Type B pancreatic cell (in vitro differentiated cells): ENCODE measurements at regions not wholly inside any gene's neighbourhood (a gene's known extent, or its start where the extent isn't known, plus 50 kb on each side); places are given as distances from the start of the nearest gene placed in this dataset.

ENCODE experiments used
- DNase-seq: peaks from one replicate; pipeline ENCODE4 v3.0.0; 2021; ENCODE audit warnings: mixed read lengths; ENCODE audit not compliant: unreplicated experiment; ENCODE audit errors: extremely low spot score
- H3K27ac Mint-ChIP-seq: 2 replicates; pipeline ENCODE4 v1.8.0; 2021; ENCODE audit warnings: mild to moderate bottlenecking, mixed read lengths
- H3K27me3 Mint-ChIP-seq: 2 replicates; pipeline ENCODE4 v1.8.0; 2021; ENCODE audit warnings: mixed read lengths
- H3K36me3 Mint-ChIP-seq: 2 replicates; pipeline ENCODE4 v1.8.0; 2021; ENCODE audit warnings: mixed read lengths
- H3K4me1 Mint-ChIP-seq: one replicate; pipeline ENCODE4 v1.8.0; 2021; ENCODE audit warnings: mixed read lengths; ENCODE audit not compliant: unreplicated experiment
- H3K4me3 Mint-ChIP-seq: 2 replicates; pipeline ENCODE4 v1.8.0; 2021; ENCODE audit warnings: mild to moderate bottlenecking, mixed read lengths
- H3K9me3 Mint-ChIP-seq: 2 replicates; pipeline ENCODE4 v1.8.0; 2021; ENCODE audit warnings: mixed read lengths
- TF ChIP-seq, protein P1 (sequence below): fragments of 200-600 bp; sonication (generic); conservative IDR thresholded peaks from 2 replicates; pipeline ENCODE4 v1.5.0; 2021; ENCODE audit warnings: antibody characterized with exemption, mild to moderate bottlenecking

DNA sequence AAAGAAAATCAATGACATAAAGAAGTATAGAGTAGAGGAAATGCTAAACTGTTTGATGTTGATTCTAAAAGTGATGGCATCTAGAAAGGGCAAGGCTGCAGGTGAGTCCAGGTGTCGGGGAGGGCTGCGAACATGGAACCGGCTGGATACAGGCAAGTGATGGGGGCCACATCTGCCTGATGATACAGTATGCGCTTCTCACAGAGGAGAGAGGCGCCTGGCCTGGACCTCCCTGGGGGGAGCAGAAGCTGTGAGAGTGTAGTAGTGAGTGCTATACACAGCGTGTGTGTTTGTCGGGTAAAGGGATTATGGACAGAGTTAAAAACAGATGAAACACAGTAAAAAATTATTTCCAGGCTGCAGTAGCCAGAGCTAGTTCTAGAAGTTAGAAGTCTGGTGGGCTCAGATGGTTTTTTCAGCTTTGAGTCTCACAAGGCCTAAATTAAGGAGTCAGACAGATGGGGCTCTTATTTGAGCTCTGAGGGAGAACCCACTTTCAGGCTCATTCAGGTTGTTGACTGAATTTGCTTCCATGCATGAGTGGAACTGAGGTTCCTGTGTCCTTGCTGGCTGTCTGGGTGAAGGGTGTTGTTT, 195.8 kb upstream of the ARG1 start:
- H3K36me3 Mint-ChIP-seq: no peaks in the 10 kb centered on the region
- no peak overlapping the region for H3K4me3 Mint-ChIP-seq
- DNase-seq: no peak
- H3K9me3 Mint-ChIP-seq: no peaks in the 10 kb centered on the region
- H3K4me1 Mint-ChIP-seq: peaks cover 5% of the 10 kb centered on the region
- TF ChIP-seq, protein P1, sequence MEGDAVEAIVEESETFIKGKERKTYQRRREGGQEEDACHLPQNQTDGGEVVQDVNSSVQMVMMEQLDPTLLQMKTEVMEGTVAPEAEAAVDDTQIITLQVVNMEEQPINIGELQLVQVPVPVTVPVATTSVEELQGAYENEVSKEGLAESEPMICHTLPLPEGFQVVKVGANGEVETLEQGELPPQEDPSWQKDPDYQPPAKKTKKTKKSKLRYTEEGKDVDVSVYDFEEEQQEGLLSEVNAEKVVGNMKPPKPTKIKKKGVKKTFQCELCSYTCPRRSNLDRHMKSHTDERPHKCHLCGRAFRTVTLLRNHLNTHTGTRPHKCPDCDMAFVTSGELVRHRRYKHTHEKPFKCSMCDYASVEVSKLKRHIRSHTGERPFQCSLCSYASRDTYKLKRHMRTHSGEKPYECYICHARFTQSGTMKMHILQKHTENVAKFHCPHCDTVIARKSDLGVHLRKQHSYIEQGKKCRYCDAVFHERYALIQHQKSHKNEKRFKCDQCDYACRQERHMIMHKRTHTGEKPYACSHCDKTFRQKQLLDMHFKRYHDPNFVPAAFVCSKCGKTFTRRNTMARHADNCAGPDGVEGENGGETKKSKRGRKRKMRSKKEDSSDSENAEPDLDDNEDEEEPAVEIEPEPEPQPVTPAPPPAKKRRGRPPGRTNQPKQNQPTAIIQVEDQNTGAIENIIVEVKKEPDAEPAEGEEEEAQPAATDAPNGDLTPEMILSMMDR: no peak
- no peaks in the 10 kb centered on the region for H3K27me3 Mint-ChIP-seq
- H3K27ac Mint-ChIP-seq: no peak overlapping the region

DNA sequence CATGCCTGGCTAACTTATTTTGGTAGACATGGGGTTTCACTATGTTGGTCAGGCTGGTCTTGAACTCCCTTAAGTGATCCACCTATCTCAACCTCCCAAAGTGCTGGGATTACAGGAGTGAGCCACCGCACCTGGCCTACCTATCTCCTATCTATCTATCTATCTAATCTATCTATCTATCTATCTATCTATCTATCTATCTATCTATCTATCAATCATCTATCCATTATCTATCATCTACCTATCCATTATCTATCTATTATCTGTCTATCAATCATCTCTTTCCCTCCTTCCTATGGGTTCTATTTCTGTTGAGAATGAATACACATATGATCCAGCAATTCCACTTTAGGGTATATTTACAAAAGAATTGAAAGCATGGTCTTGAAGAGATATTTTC, 194.2 kb upstream of the ARG1 start:
- Mint-ChIP-seq H3K4me1 (peaks cover 14% of the 10 kb centered on the region), H3K27ac (no peak overlapping the region), H3K4me3 (no peak overlapping the region), H3K27me3 (no peaks in the 10 kb centered on the region), H3K9me3 (no peaks in the 10 kb centered on the region), H3K36me3 (no peaks in the 10 kb centered on the region)
- DNase-seq: no peak
- TF ChIP-seq, protein P1: no peak

DNA sequence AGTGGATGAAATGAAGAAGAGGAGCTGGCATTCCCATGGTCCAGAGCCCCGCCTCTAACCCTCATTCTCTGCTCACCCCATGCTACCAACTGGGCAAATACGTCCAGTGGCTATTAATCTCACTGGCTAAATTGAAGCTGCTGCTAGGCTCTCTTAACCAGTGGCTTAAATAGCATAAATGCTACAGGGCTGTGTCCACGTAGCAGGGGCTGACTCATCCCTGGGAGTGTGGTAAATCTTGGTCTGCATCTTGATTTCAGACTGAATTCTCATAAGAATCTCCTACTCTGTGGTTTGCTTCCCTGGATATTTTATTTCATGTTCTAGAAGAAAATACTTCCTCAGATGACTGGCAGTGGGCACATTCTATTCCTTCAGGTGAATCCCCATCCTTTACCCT, 193.1 kb upstream of the ARG1 start:
- Mint-ChIP-seq H3K27ac (no peak overlapping the region), H3K4me1 (peaks cover 19% of the 10 kb centered on the region), H3K36me3 (no peaks in the 10 kb centered on the region), H3K4me3 (no peak overlapping the region), H3K27me3 (no peaks in the 10 kb centered on the region), H3K9me3 (no peaks in the 10 kb centered on the region)
- TF ChIP-seq, protein P1: no peak
- no peak for DNase-seq

DNA sequence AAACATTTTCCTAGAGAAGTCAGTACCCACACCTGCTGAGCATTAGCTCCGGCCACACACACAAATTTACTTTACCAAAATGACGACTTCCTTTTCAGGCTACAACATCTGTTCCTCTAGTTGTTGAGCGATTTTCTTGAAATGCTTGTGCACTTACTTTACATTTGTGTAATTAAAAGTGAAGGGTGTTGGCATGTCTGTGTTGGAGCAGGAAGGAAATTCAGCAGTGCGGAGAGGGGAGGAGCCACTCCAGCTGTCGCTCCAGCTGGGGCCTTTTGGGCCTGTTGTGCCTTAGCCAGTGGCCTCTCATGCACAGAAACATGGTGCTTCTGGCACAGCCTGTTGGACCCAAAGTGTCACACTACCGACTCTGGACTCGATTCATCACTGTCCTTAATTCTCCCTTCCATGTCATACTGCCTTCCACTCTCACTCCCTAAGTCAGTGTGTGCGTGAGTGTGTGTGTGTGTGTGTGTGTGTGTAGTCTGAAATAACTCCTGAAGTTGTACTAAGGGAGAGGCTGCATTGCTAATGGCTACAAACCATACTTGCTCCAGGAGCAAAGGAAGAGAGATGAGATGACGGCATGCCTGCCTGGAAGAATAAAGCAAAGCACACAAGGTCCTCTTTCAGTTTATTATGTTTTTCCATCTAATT, 191.8 kb upstream of the ARG1 start:
- H3K27ac Mint-ChIP-seq: no peak overlapping the region
- H3K4me3 Mint-ChIP-seq: no peak overlapping the region
- peaks cover 5% of the 10 kb centered on the region for H3K36me3 Mint-ChIP-seq
- TF ChIP-seq, protein P1: no peak
- peaks cover 6% of the 10 kb centered on the region for H3K9me3 Mint-ChIP-seq
- peaks cover 24% of the 10 kb centered on the region for H3K4me1 Mint-ChIP-seq
- no peak for DNase-seq
- H3K27me3 Mint-ChIP-seq: no peaks in the 10 kb centered on the region

DNA sequence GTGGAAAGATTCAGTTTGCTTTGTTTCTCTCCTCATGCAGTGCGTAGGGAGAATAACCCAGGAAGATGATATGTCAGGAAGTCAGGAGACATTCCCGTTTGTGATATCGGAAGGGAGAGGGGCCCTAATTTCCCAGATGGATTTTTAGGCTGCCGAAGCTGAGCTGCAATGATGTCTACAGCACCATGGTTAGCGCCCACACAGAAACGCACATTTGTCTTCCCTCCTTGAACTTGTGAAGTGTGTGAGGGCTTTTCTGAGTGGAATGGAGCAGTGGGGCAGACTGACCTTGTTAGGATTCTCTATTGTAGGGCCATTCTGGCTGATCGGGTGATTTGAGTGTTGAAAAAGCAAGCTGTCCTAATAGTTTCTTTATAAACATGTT, 191.3 kb upstream of the ARG1 start:
- Mint-ChIP-seq H3K27ac (no peak overlapping the region), H3K4me1 (peaks cover 24% of the 10 kb centered on the region), H3K27me3 (no peaks in the 10 kb centered on the region), H3K4me3 (no peak overlapping the region), H3K36me3 (peaks cover 5% of the 10 kb centered on the region), H3K9me3 (peaks cover 6% of the 10 kb centered on the region)
- TF ChIP-seq, protein P1: no peak
- no peak for DNase-seq
